NCI-H2081 treated with DMSO at 0.1 percent for 48 hours (cell line): ENCODE measurements at regions not wholly inside any gene's neighbourhood (a gene's known extent, or its start where the extent isn't known, plus 50 kb on each side); places are given as distances from the start of the nearest gene placed in this dataset.

Experiments used
- DNase-seq: peaks from one replicate; lab custom pipeline; 2025; lab: John Stamatoyannopoulos, UW

DNA sequence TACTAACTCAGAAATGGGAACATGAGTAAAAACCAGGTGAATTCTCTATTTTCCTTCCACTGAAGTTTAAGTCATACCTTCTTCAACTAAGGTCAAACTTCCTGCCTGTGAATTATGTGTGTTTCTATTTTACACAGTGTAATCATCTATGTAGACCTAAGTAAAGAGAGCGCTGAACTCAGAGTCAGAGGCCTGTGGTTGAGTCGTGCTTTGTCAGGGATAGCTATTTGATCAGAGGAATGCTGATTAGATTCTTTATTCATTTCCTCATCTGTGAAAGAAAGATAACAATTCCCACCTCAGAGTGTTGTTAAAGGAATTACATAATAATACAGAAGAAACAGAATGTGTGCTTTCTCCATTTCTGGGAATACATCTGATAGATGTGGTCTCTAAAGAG is 654.1 kb downstream of the STIM2 start:
- no peak for DNase-seq

DNA sequence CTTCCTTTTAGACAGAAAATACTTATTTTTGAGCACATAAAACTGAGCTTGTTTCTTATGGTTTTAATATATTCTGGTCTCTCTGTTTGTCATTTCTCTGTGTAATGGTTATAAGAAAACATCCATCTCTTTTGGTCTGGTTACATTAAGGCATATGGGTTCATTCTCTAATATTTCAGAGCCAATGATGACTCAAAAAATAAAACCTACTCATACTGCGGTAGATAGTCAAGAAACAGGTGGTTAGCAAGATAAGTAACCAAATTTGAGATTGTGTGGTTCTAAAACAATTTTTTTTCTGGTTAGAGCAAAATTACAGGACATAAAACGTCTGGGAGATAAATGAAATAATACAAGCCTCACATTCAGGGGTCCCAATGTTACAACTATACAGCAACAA is 654.5 kb downstream of the STIM2 start:
- no peak for DNase-seq

DNA sequence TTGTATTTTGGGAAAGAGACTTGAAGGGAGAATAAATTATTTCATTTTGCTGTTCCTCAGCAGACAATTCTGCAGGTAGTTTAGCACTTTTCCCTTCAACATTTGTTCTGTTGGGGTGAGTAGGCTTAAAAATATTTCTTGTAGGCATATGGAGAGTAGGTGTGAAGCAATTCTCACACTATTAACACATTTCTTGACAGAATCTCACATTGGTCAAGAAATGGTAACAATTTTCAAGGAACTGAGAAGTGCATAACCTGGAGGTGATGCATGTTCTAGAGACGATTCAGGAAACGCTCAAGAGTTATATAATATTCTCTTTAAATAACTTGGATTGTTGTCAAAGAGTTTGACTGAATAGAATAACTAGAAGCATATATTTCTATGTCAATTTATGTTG is 658.2 kb downstream of the STIM2 start:
- DNase-seq, result no peak

DNA sequence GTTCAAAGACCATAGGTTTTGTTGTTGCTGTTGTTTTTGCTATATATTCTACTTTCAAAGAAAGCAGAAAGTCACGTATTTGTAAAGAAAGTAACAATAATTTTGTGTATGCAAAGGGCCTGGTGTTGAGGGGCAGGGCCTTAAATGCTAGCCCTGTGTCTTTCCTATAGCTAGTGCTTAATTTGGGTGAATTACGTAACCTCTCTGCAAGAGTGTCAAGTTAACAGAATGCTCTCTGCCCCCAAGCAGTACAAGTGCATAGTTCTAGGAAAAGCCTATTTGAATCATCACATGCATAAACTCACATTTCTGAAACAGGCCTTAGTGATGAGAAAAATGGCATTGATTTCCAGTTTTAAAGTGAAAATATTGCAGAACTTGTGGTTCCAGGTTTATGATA is 663.6 kb downstream of the STIM2 start:
- DNase-seq, result no peak

- no peak for DNase-seq
Measured at GRCh38 chr4:27534488-27534887, 673.8 kb downstream of the STIM2 start.

GRCh38 chr4:27568236-27568951 is 707.8 kb downstream of the STIM2 start:
- no peak for DNase-seq

GRCh38 chr4:27568952-27569319 is 708.3 kb downstream of the STIM2 start:
- DNase-seq, result no peak

DNA sequence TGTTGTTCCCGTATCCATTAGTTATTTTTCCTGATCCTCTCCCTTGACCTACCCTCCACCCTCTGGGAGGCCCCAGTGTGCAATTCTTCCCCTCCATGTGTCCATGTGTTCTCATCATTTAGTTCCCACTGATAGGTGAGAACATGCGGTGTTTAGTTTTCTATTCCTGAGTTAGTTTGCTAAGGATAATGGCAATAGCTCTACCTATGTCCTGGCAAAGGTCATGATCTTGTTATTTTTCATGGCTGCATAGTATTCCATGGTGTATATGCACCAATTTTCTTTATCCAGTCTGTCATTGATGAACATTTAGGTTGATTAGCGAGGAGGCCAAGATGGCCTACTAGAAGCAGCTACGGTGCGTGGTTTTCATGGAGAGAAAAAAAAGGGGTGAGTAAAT is 714.1 kb downstream of the STIM2 start:
- DNase-seq, result no peak

- DNase-seq, result no peak
Measured at GRCh38 chr4:27577951-27578350, 717.3 kb downstream of the STIM2 start.

DNA sequence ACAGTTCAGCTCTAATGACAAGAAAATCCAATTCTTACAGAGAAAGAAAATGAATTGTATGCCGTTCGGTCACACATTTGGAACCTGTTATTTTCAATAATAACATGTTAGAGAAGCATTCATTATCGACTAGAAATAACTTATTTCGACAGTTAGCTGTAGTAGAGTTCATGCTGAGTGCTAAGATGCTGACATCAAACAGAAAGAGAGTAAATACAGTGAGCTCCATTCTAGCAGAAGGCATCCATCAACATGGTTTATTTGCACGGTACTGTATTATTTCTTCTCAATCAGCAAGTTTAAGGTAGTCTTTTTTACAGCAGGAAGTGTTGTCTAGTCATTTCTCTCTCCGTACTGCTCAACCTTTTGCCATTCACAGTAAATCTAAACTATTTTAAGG is 732.1 kb downstream of the STIM2 start:
- DNase-seq, result peak; percentile 87

GRCh38 chr4:27594922-27595321 is 734.3 kb downstream of the STIM2 start:
- peak; percentile 57 for DNase-seq

GRCh38 chr4:27595571-27596360 is 735.1 kb downstream of the STIM2 start:
- DNase-seq, result no peak

DNA sequence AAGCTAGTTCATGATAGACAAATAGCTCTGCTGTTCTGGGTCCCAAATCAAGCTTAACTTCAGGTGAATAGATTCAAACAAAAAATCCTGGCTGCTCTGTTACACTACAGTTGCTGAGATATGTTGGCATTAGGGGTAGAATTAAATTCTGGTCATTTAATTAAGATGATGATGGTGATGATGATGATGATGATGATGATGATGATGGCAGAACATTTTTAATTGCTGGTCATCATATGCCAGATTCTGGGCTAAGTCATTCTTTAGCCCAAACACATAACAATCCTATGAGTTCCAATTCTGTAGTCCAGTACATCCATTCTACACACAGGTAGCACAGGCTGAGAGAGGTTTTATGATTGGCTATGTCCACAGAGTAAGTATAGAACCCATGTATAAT is 741.5 kb downstream of the STIM2 start:
- DNase-seq, result no peak

GRCh38 chr4:27604692-27605091 is 744.1 kb downstream of the STIM2 start:
- no peak for DNase-seq

DNA sequence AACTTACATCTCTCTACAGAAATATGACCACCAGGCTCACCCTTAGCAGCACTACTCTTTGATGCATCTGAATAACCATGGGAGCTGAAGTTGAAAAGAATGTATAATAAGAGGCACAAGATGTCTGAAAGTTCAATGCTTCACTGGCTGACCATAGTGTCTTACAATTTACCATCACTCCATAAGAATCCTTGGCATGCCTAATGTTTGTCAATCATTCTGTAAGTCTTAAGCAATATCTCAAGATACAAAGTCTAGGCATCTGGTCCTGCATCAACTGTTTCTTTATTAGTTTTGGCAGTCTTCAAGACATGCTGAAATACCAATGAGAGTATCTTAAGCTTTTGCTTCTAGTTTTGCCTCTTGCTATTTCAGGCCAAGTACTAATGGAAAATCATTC is 755.5 kb downstream of the STIM2 start:
- no peak for DNase-seq

- DNase-seq, result no peak
Measured at GRCh38 chr4:27619435-27619834, 758.8 kb downstream of the STIM2 start.

DNA sequence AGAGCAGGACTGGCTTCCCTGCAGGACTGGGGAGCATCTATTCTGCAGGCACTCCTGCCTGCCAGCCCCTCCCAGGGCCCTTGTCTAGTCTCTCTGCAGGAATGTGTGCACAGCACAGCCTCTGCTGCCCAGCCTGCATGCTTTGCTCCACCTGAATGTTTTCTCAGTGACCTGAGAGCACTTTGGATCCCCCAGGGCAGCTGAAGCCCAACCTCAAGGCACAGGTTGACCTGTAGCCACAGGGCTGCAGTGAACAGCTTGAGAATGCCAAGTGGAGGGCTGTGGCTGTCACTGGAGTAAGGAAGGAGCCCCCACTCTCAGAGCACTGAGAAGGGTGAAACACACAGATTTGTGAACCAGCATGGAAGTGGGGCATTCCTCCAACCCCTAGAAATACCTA is 760.2 kb downstream of the STIM2 start:
- DNase-seq, result no peak

GRCh38 chr4:27624749-27625148 is 764.1 kb downstream of the STIM2 start:
- no peak for DNase-seq

- DNase-seq, result no peak
Measured at GRCh38 chr4:27628609-27629008, 768.0 kb downstream of the STIM2 start.

DNA sequence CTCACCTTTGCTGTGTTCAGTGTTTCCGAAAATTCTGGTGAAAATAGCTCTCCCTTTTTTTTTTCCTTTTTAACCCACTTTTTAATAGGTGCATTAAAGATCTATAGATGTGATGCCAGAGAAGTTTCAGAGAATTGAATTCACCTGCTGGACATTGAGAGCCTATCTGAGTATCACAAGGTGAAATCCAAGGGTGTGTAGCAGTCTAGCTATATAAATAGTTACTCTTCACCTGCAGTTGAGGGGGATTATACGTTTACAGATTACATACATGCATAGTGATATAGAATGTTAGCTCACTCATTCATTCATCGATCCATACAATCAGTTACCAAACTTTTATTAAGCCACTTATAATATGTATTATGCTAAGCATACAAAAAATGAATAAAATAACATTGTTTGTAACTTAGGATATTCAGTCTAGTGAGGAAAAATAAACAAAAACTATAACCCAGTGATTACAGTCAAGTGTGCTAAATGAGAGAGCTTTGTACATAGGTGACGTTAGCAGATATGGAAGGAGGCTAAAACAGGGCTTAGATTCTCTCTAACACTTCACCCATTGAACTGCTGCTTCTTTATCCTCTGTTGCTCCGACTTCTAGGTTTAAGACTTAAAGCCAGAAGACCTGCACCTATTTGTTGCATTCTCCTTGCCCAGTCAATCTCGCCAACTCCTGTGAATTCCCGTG is 769.0 kb downstream of the STIM2 start:
- no peak for DNase-seq

DNA sequence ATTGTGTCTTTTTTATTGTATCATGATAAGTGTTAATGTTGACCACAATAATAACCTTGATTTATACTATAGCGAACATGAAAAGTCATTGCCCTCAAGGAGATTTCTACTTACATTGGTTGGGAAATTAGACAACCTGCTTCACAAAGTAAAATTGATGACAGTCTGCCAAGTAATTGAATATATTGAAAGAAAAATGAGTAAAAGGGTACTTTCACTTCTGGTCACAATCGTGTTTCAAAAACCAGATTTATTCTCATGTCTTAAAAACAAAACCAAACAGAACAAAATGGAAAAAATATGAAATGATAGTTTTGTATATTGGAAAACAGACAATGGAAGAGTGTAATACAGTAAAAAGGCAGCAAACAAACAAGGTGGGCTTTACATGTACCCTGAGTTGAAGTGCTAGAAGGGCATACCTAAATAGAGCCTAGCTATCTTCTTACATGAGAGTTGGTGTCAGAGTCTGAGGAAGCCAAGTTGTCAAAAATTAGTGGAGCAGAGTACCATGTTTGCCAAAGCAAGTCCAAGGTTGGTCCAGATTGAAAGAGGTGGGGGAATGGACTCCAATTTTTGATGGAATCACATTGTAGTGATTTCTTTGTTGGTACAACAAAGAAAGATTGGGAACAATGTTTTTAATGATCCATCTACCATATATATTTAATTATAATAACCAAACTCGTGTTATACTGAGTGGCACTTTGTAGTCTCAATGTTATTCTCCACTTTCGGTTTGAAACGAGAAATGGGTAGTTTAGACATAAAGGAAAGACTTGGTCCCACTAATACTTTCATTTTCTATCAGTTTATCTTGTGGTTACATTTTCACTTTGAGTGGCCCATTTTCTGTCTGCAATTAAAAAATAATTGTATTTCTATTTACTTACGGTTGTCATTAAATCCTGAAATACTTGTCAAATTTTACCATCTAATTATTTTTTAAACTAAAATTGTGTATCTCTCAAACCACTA is 775.6 kb downstream of the STIM2 start:
- no peak for DNase-seq
